H1 (cell line): ENCODE measurements at regions not wholly inside any gene's neighbourhood (a gene's known extent, or its start where the extent isn't known, plus 50 kb on each side); places are given as distances from the start of the nearest gene placed in this dataset.

Experiments used
- CTCF ChIA-PET: fragments of 300-600 bp; sonication (Branson Sonifier 250); formaldehyde crosslinking; loops from one replicate; lab custom pipeline; 2021; ENCODE audit not compliant: partially characterized antibody; lab: Charles Lee
- POLR2A ChIA-PET: fragments of 300-600 bp; sonication (Branson Sonifier 250); formaldehyde crosslinking; loops from one replicate; lab custom pipeline; 2021; ENCODE audit warnings: inconsistent platforms; ENCODE audit not compliant: partially characterized antibody; lab: Charles Lee
- DNase-seq, 2 experiments: peaks; one replicate each; pipeline versions ENCODE4 v3.0.0 to v3.0.0-alpha.2; 2010 to 2022; ENCODE audit warnings: low spot score in 2 of 2, low read depth in 1 of 2, mixed read lengths in 1 of 2
- FAIRE-seq: peaks from 2 replicates; lab custom pipeline; 2011; peaks lifted over from hg19 to GRCh38; lab: Jason Lieb, UNC
- H2AFZ ChIP-seq: 2 replicates; pipeline ENCODE4 v1.8.1; 2012; ENCODE audit warnings: low read length, inconsistent platforms
- H2AK5ac ChIP-seq: 2 replicates; pipeline ENCODE4 v1.6.1; 2013; ENCODE audit warnings: low read depth, low read length
- H2BK120ac ChIP-seq: replicated peaks from 2 replicates; pipeline ENCODE3; 2013; ENCODE audit warnings: low read depth, low read length, inconsistent platforms
- H2BK12ac ChIP-seq: 2 replicates; pipeline ENCODE4 v1.6.1; 2013; ENCODE audit warnings: low read depth, low read length
- H2BK15ac ChIP-seq: 2 replicates; pipeline ENCODE4 v1.6.1; 2013; ENCODE audit warnings: low read length
- H2BK20ac ChIP-seq: 2 replicates; pipeline ENCODE4 v1.6.1; 2013; ENCODE audit warnings: low read length
- H2BK5ac ChIP-seq: 2 replicates; pipeline ENCODE4 v1.6.1; 2013; ENCODE audit warnings: low read depth, low read length
- H3K14ac ChIP-seq: 2 replicates; pipeline ENCODE4 v1.6.1; 2013; ENCODE audit warnings: inconsistent platforms; ENCODE audit not compliant: insufficient read length
- H3K18ac ChIP-seq: 2 replicates; pipeline ENCODE4 v1.6.1; 2013; ENCODE audit warnings: low read length; ENCODE audit errors: extremely low read depth
- H3K23ac ChIP-seq: 2 replicates; pipeline ENCODE4 v1.6.1; 2013; ENCODE audit warnings: inconsistent platforms; ENCODE audit not compliant: insufficient read length
- H3K23me2 ChIP-seq: 2 replicates; pipeline ENCODE4 v1.6.1; 2013; ENCODE audit warnings: low read depth, low read length
- H3K27ac ChIP-seq: 2 replicates; pipeline ENCODE4 v1.6.1; 2011; ENCODE audit warnings: low read depth, low read length, inconsistent platforms
- H3K27me3 ChIP-seq, 4 experiments: replicated peaks in 1 of 4; 1 replicate in 1 of 4; 2 replicates in 3 of 4; pipeline versions ENCODE4 v1.6.1 to v1.8.1; 2011 to 2013; ENCODE audit warnings: low read length in 3 of 4, mild to moderate bottlenecking in 3 of 4, inconsistent platforms in 2 of 4, mixed read lengths in 2 of 4, moderate library complexity in 1 of 4; ENCODE audit not compliant: control insufficient read depth in 3 of 4, insufficient read depth in 3 of 4; ENCODE audit errors: extremely low read depth in 1 of 4
- H3K36me3 ChIP-seq, 4 experiments: 2 replicates each; pipeline versions ENCODE4 v1.6.1 to v1.8.1; 2011 to 2013; ENCODE audit warnings: mild to moderate bottlenecking in 4 of 4, low read length in 3 of 4, moderate library complexity in 2 of 4, control low read depth in 1 of 4, inconsistent platforms in 1 of 4; ENCODE audit not compliant: insufficient read depth in 4 of 4, control insufficient read depth in 2 of 4
- H3K4ac ChIP-seq: replicated peaks from 2 replicates; pipeline ENCODE3; 2013; ENCODE audit warnings: low read length, low read depth, mixed read lengths, inconsistent platforms; ENCODE audit not compliant: insufficient read length
- H3K4me1 ChIP-seq, 4 experiments: replicated peaks in 1 of 4; 1 replicate in 1 of 4; 2 replicates in 3 of 4; pipeline versions ENCODE4 v1.6.1 to v1.8.1; 2011 to 2013; ENCODE audit warnings: low read length in 3 of 4, inconsistent platforms in 2 of 4, mixed read lengths in 1 of 4; ENCODE audit not compliant: insufficient read depth in 4 of 4, control insufficient read depth in 3 of 4
- H3K4me2 ChIP-seq, 2 experiments: 2 replicates each; pipeline versions ENCODE4 v1.6.1 to v1.8.1; 2011 to 2013; ENCODE audit warnings: low read depth in 2 of 2, low read length in 2 of 2, control low read depth in 1 of 2, inconsistent platforms in 1 of 2, mild to moderate bottlenecking in 1 of 2; ENCODE audit not compliant: insufficient read depth in 1 of 2
- H3K4me3 ChIP-seq, 4 experiments: fragments of 200-600, 300-600 bp in 1 of 4; sonication (generic), shearing (Covaris generic), sonication (Bioruptor Twin) in 1 of 4; 2 replicates each; pipeline versions ENCODE4 v1.5.1 to v1.8.1; 2011 to 2016; ENCODE audit warnings: low read length in 4 of 4, low read depth in 3 of 4, control low read depth in 2 of 4, inconsistent platforms in 2 of 4, mild to moderate bottlenecking in 2 of 4, mixed read lengths in 1 of 4, moderate library complexity in 1 of 4; ENCODE audit not compliant: insufficient read depth in 2 of 4; ENCODE audit errors: extremely low read depth in 1 of 4
- H3K56ac ChIP-seq: replicated peaks from 2 replicates; pipeline ENCODE3; 2013; ENCODE audit warnings: low read depth, mild to moderate bottlenecking, mixed read lengths, low read length, inconsistent platforms; ENCODE audit not compliant: insufficient read length
- H3K79me1 ChIP-seq: 2 replicates; pipeline ENCODE4 v1.6.1; 2013; ENCODE audit warnings: low read depth, low read length, control low read depth
- H3K79me2 ChIP-seq, 2 experiments: 2 replicates each; pipeline versions ENCODE4 v1.6.1 to v1.8.1; 2012 to 2013; ENCODE audit warnings: low read length in 2 of 2, mild to moderate bottlenecking in 2 of 2, inconsistent platforms in 1 of 2; ENCODE audit not compliant: insufficient read depth in 2 of 2, control insufficient read depth in 1 of 2
- H3K9ac ChIP-seq, 4 experiments: replicated peaks in 1 of 4; 1 replicate in 1 of 4; 2 replicates in 3 of 4; pipeline versions ENCODE4 v1.6.1 to v1.8.1; 2011 to 2013; ENCODE audit warnings: low read depth in 3 of 4, low read length in 3 of 4, control low read depth in 2 of 4, mild to moderate bottlenecking in 2 of 4, moderate library complexity in 2 of 4, inconsistent platforms in 1 of 4; ENCODE audit errors: extremely low read depth in 1 of 4
- H3K9me3 ChIP-seq, 2 experiments: 2 replicates each; pipeline versions ENCODE4 v1.6.1 to v1.8.1; 2012 to 2013; ENCODE audit warnings: mild to moderate bottlenecking in 2 of 2, moderate library complexity in 2 of 2, control low read depth in 1 of 2, inconsistent platforms in 1 of 2, low read depth in 1 of 2, low read length in 1 of 2, mixed read lengths in 1 of 2; ENCODE audit not compliant: insufficient read depth in 2 of 2
- H4K20me1 ChIP-seq, 2 experiments: replicated peaks in 1 of 2; 2 replicates each; pipeline versions ENCODE3 to v1.8.1; 2011 to 2013; ENCODE audit warnings: inconsistent platforms in 2 of 2, low read length in 2 of 2, mild to moderate bottlenecking in 1 of 2; ENCODE audit not compliant: insufficient read depth in 2 of 2, control insufficient read depth in 1 of 2
- H4K5ac ChIP-seq: 2 replicates; pipeline ENCODE4 v1.6.1; 2013; ENCODE audit warnings: low read length, low read depth, mixed read lengths, inconsistent platforms; ENCODE audit not compliant: insufficient read length
- H4K8ac ChIP-seq: 2 replicates; pipeline ENCODE4 v1.8.0; 2013; ENCODE audit warnings: mild to moderate bottlenecking, moderate library complexity, low read length, inconsistent platforms; ENCODE audit not compliant: insufficient read depth; ENCODE audit errors: extremely low read depth
- H4K91ac ChIP-seq: replicated peaks from 2 replicates; pipeline ENCODE3; 2013; ENCODE audit warnings: low read length, mixed read lengths, inconsistent platforms; ENCODE audit not compliant: insufficient read length
- EP300 ChIP-seq, 2 experiments: IDR thresholded peaks; 1 replicate in 1 of 2; 2 replicates in 1 of 2; pipeline ENCODE4 v1.6.1; 2011 to 2012; ENCODE audit warnings: low read depth in 2 of 2, low read length in 2 of 2, mild to moderate bottlenecking in 2 of 2, borderline replicate concordance in 1 of 2, inconsistent platforms in 1 of 2, moderate library complexity in 1 of 2
- HDAC2 ChIP-seq, 2 experiments: fragments of 300-600 bp in 1 of 2; sonication (generic) in 1 of 2; IDR thresholded peaks; 2 replicates each; pipeline ENCODE4 v1.6.1; 2011 to 2012; ENCODE audit warnings: low read depth in 2 of 2, low read length in 2 of 2, mild to moderate bottlenecking in 2 of 2, moderate library complexity in 2 of 2, borderline replicate concordance in 1 of 2, inconsistent platforms in 1 of 2
- NRF1 ChIP-seq: IDR thresholded peaks from 2 replicates; pipeline ENCODE4 v1.6.1; 2011; ENCODE audit warnings: mild to moderate bottlenecking, low read depth, low read length, improper control_type of control experiment
- RXRA ChIP-seq: IDR thresholded peaks from 2 replicates; pipeline ENCODE4 v1.6.1; 2011; ENCODE audit warnings: low read depth, mild to moderate bottlenecking, low read length, moderate library complexity; ENCODE audit not compliant: insufficient read depth
- SIRT6 ChIP-seq: IDR thresholded peaks from one replicate; pipeline ENCODE4 v1.7.1; 2012; ENCODE audit warnings: low read length, inconsistent platforms
- WGBS, 2 experiments: shearing (Covaris generic) in 1 of 2; methylation state at CpG; one replicate each; pipeline versions ENCODE4 v1.1.6 to v1.1.7; 2013 to 2015; ENCODE audit warnings: low lambda C conversion rate in 2 of 2, mixed read lengths in 2 of 2, inconsistent platforms in 1 of 2, low coverage in 1 of 2, missing lambda C conversion rate in 1 of 2; ENCODE audit not compliant: insufficient replicate concordance in 2 of 2, insufficient coverage in 1 of 2, insufficient read length in 1 of 2; ENCODE audit errors: extremely low coverage in 1 of 2, missing lambda C conversion rate in 1 of 2; 5-methylcytosine and 5-hydroxymethylcytosine counted together

GRCh38 chr12:89845767-89846166 lies 137.1 kb upstream of the ATP2B1 start:
- Histone ChIP-seq H3K23me2 (no peaks in the 10 kb centered on the region), H2BK12ac (no peak overlapping the region), H2BK15ac (no peak overlapping the region), H3K4me2 (no peak overlapping the region), H3K23ac (no peak overlapping the region), H2BK5ac (no peak overlapping the region), H3K27ac (no peak overlapping the region), H3K14ac (no peak overlapping the region), H2BK120ac (no peak overlapping the region), H3K9ac (no peak overlapping the region), H3K27me3 (0 out of 7 replicates have a peak, but pooled peaks cover 0 to under 1% (median 0%) of the 10 kb centered on the region in 4 experiments), H3K4ac (no peak overlapping the region), H4K91ac (no peak overlapping the region), H4K20me1 (no peaks in the 10 kb centered on the region), H3K9me3 (no peaks in the 10 kb centered on the region), H3K4me3 (no peak overlapping the region), H2AK5ac (no peak overlapping the region), H3K79me2 (no peaks in the 10 kb centered on the region), H3K56ac (no peak overlapping the region), H2AFZ (no peak overlapping the region), H3K36me3 (no peaks in the 10 kb centered on the region), H3K4me1 (no peaks in the 10 kb centered on the region), H3K79me1 (no peaks in the 10 kb centered on the region), H4K5ac (no peak overlapping the region), H3K18ac (no peak overlapping the region), H4K8ac (no peak overlapping the region), H2BK20ac (no peak overlapping the region)
- WGBS, 2 experiments = 91% methylated on average over 1 of the region's 1 CpG; no CpG with 5 or more reads in 1 of the 2 experiments
- ChIA-PET POLR2A (no interaction called here), CTCF (no interaction called here)
- DNase-seq (no peak), FAIRE-seq (no peak)
- TF ChIP-seq EP300 (IDR thresholded peaks at IDR 0.05; ENCODE audit: borderline replicate concordance in 1 of 2, low read depth in 2 of 2, low read length in 2 of 2) (no peak), SIRT6 (no peak), NRF1 (no peak), HDAC2 (IDR thresholded peaks at IDR 0.05; ENCODE audit: borderline replicate concordance in 1 of 2, low read depth in 2 of 2, low read length in 2 of 2) (no peak), RXRA (no peak)
